ENCODE measurements at regions not wholly inside any gene's neighbourhood (a gene's known extent, or its start where the extent isn't known, plus 50 kb on each side); places are given as distances from the start of the nearest gene placed in this dataset.

GRCh38 chr6:120615238-120615637 is 719.0 kb downstream of the TBC1D32 start:
- no peak for DNase-seq

GRCh38 chr6:120614723-120615122 is 719.6 kb downstream of the TBC1D32 start:
- DNase-seq = no peak

GRCh38 chr6:120608826-120609225 is 725.5 kb downstream of the TBC1D32 start:
- DNase-seq = no peak

- DNase-seq = no peak
Observed at GRCh38 chr6:120606743-120607142, 727.5 kb downstream of the TBC1D32 start.

GRCh38 chr6:120604510-120604909 is 729.8 kb downstream of the TBC1D32 start:
- DNase-seq = no peak

GRCh38 chr6:120590611-120591010 is 743.7 kb downstream of the TBC1D32 start:
- no peak for DNase-seq

- no peak for DNase-seq
Observed at GRCh38 chr6:120588424-120588823, 745.9 kb downstream of the TBC1D32 start.

- no peak for DNase-seq
Observed at GRCh38 chr6:120587381-120587780, 746.9 kb downstream of the TBC1D32 start.

GRCh38 chr6:120584111-120584760 is 750.0 kb downstream of the TBC1D32 start:
- no peak for DNase-seq

- DNase-seq = no peak
Observed at GRCh38 chr6:120576061-120576460, 758.2 kb downstream of the TBC1D32 start.

GRCh38 chr6:120569714-120570113 is 764.6 kb downstream of the TBC1D32 start:
- no peak for DNase-seq

GRCh38 chr6:120564779-120565178 is 769.5 kb downstream of the TBC1D32 start:
- no peak for DNase-seq

GRCh38 chr6:120558294-120558693 is 776.0 kb downstream of the TBC1D32 start:
- DNase-seq = no peak

GRCh38 chr6:120557554-120557953 is 776.7 kb downstream of the TBC1D32 start:
- DNase-seq = no peak

GRCh38 chr6:120556491-120556890 is 777.8 kb downstream of the TBC1D32 start:
- DNase-seq = no peak

- DNase-seq = no peak
Observed at GRCh38 chr6:120553353-120553752, 780.9 kb downstream of the TBC1D32 start.

- no peak for DNase-seq
Observed at GRCh38 chr6:120545353-120545752, 788.9 kb downstream of the TBC1D32 start.

- no peak for DNase-seq
Observed at GRCh38 chr6:120534954-120535353, 799.3 kb downstream of the TBC1D32 start.

GRCh38 chr6:120526576-120526975 is 807.7 kb downstream of the TBC1D32 start:
- no peak for DNase-seq

GRCh38 chr6:120514544-120514943 is 819.7 kb downstream of the TBC1D32 start:
- DNase-seq = no peak

- no peak for DNase-seq
Observed at GRCh38 chr6:120511712-120512111, 822.6 kb downstream of the TBC1D32 start.

- DNase-seq = no peak
Observed at GRCh38 chr6:120498711-120499110, 835.6 kb downstream of the TBC1D32 start.

GRCh38 chr6:120496661-120497060 is 837.6 kb downstream of the TBC1D32 start:
- no peak for DNase-seq

- no peak for DNase-seq
Observed at GRCh38 chr6:120493505-120493904, 840.8 kb downstream of the TBC1D32 start.

GRCh38 chr6:120489941-120490340 is 844.3 kb downstream of the TBC1D32 start:
- DNase-seq = no peak

All from activated effector memory CD4-positive, alpha-beta T cell treated with anti-CD3 and anti-CD28 coated beads, Interleukin-2, amount 50 U/mL, for 16 hours (primary cell).